Cardiac fibroblast (primary cell): ENCODE measurements at regions not wholly inside any gene's neighbourhood (a gene's known extent, or its start where the extent isn't known, plus 50 kb on each side); places are given as distances from the start of the nearest gene placed in this dataset.

Source experiments
- DNase-seq, 2 donors: peaks; one replicate each; pipeline versions ENCODE4 v3.0.0 to v3.0.0-alpha.2; 2010; ENCODE audit warnings: low read depth in 2 of 2
- H3K4me3 ChIP-seq, 2 donors: replicated peaks in 1 of 2; 1 replicate in 1 of 2; 2 replicates in 1 of 2; pipeline ENCODE4 v1.5.1; 2011; ENCODE audit warnings: low read depth in 2 of 2, low read length in 2 of 2, mild to moderate bottlenecking in 2 of 2, moderate library complexity in 1 of 2
- TF ChIP-seq, protein P1 (sequence below): IDR thresholded peaks from one replicate; pipeline ENCODE4 v1.5.1; 2011; ENCODE audit warnings: low read depth, mild to moderate bottlenecking, low read length, inconsistent platforms

DNA sequence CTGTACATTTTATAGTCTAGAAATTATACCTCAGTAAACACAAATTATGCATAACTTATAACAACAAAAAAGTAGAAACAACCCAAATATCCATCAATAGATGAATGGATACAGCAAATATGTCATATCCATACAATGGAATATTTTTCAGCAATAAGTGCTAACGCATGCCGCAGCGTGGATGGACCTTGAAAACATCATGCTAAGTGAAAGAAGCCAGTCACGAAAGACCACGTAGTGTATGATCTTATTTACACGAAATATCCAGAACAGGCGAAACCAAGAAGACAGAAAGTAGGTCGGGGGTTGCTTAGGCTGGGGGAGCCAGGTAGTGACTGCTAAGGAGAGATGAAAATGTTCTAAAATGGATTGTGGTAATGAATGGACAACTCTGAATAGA, 167.1 kb upstream of the MYCN start:
- DNase-seq = no peak
- TF ChIP-seq, protein P1, sequence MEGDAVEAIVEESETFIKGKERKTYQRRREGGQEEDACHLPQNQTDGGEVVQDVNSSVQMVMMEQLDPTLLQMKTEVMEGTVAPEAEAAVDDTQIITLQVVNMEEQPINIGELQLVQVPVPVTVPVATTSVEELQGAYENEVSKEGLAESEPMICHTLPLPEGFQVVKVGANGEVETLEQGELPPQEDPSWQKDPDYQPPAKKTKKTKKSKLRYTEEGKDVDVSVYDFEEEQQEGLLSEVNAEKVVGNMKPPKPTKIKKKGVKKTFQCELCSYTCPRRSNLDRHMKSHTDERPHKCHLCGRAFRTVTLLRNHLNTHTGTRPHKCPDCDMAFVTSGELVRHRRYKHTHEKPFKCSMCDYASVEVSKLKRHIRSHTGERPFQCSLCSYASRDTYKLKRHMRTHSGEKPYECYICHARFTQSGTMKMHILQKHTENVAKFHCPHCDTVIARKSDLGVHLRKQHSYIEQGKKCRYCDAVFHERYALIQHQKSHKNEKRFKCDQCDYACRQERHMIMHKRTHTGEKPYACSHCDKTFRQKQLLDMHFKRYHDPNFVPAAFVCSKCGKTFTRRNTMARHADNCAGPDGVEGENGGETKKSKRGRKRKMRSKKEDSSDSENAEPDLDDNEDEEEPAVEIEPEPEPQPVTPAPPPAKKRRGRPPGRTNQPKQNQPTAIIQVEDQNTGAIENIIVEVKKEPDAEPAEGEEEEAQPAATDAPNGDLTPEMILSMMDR = no peak
- H3K4me3 ChIP-seq = no peak overlapping the region

DNA sequence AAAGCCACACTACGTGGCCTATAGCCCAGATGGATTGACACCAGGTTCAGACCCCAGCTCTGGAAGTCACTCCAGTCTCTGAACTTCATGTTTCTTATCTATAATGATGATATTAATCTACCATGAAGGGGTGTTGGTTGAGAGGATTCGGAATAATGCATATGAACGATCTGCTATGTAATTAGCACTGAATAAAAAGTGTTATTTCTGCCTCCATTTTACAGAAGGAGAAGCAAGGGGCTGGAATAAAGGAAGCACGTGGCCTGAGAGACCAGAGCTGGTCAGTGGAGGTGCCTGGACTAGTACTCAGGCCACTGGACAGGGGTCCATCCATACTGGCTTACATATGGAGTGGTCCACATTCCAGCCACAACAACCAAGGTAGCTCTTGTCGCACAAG, 166.5 kb upstream of the MYCN start:
- TF ChIP-seq, protein P1 = no peak
- no peak for DNase-seq
- H3K4me3 ChIP-seq = no peak overlapping the region

DNA sequence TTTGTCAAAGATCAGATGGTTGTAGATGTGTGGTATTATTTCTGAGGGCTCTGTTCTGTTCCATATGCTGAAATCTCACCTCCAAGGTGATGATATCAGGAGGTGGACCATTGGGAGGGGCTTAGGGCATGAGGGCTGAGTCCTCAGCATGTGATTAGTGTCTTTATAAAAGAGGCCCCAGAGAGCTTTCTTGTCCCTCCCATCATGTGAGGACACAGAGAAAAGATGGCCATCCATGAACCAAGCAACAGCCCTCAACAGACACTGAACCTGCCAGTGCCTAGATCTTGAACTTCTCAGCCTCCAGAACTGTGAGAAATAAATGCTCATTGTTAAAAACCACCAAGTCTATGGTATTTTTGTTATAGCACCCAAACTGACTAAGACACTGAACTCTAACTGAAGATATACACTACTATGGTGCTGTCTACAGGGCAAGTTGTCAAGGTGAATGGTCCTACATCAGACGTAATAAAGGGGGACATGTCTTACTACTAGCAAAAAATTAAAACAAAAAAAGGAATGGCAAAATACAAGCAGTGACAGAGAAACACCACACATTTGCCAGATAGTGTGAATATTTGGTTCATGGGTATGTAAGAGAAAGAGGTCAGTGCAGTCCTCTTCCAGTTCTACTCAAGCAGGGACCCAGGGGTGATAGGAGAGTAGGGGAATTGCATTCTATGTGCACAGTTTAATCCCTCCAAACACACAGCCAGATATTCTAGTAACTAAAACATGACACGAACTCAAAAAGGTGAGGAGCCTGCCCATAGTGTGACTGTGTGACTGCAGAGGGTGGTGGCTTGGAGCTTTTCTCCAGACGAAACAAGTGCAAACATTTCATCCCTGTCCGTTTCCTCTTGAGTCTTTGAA, 164.4 kb upstream of the MYCN start:
- TF ChIP-seq, protein P1 = no peak
- no peak for DNase-seq
- H3K4me3 ChIP-seq = no peak overlapping the region

DNA sequence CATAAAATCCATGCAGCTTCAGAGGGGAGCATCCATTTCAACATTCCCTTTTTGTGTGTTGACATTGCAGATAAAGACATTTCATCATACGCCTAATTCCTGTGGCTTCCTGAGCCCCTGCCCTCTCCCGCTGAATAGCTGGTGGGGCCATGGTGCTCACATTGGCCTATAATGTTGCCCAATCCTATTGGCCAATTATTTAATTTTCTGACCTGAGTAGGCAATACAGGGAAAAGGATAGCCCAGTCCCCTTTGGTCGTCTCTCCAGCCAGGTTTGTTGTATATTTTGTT, 163.8 kb upstream of the MYCN start:
- TF ChIP-seq, protein P1 = no peak
- no peak overlapping the region for H3K4me3 ChIP-seq
- DNase-seq = peak; percentile 7 to 36

DNA sequence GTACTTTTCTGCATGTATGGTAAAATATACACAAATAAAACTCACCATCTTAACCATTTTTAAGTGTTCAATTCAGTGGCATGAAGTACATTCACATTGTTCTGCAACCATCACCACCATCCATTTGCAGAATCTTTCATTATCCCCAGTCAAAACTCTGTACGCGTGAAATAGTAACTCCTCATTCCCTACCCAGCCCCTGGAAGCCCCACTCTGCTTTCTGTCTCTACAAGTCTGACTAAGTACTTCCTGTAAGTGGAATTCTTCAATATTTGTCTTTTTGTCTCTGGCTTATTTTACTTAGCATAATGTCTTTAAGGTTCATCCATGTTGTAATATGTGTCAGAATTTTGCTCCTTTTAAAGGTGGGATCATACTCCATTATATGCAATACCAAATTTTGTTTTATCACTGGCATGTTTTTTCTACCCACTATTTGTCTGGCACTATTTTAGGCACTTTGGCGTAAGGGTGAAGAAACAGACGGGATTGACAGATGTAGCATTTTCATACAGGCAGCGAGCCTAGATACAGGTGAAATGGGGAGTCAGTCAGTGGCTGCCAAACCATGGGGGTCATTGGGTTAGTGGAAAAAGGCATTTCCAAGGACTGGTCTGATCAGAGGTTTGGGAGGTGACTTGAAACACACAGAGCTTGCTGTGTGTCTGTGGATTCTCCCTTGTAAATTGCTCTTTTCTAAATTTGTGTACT, 163.2 kb upstream of the MYCN start:
- no peak for DNase-seq
- TF ChIP-seq, protein P1 = no peak
- H3K4me3 ChIP-seq = no peak overlapping the region

DNA sequence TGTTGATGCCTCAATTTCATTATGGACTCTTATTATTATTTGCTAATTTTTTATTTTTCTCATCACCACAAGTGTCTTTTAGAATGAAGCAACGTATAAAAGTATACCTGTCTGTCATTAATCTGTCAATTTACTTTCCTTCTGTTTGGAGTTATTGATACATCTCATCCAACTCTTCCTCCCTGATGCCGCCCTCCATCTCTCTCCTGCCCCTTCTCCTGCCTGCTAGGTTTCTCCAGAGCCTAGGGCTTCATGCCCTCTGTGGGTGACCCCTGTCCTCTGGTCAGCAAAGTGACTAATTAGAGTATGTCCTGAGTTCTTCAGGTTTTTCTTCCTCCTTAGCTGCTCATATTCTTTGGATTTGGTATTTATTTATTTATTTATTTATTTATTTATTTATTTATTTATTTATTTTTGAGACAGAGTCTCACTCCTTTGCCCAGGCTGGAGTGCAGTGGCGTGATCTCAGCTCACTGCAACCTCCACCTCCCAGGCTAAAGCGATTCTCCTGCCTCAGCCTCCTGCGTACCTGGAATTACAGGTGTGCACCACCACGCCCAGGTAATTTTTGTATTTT, 162.5 kb upstream of the MYCN start:
- no peak for DNase-seq
- TF ChIP-seq, protein P1 = no peak
- H3K4me3 ChIP-seq = no peak overlapping the region
